ENCODE measurements at regions not wholly inside any gene's neighbourhood (a gene's known extent, or its start where the extent isn't known, plus 50 kb on each side); places are given as distances from the start of the nearest gene placed in this dataset.

- no peak for TF ChIP-seq CTCF (IDR thresholded peaks at IDR 0.05; ENCODE audit: low read length)
- no peak for TF ChIP-seq EZH2 (IDR thresholded peaks at IDR 0.05; ENCODE audit: borderline replicate concordance, low read length)
Observed at GRCh38 chr5:86763929-86764328, 146.2 kb downstream of the COX7C start.
